ENCODE measurements at regions not wholly inside any gene's neighbourhood (a gene's known extent, or its start where the extent isn't known, plus 50 kb on each side); places are given as distances from the start of the nearest gene placed in this dataset.

GRCh38 chr12:30046376-30046775, 262.6 kb upstream of the TMTC1 start:
- no peak for TF ChIP-seq CTCF (IDR thresholded peaks at IDR 0.05)
- no peak for TF ChIP-seq POLR2A (IDR thresholded peaks at IDR 0.05)
